HL-60 (cell line): ENCODE measurements at regions not wholly inside any gene's neighbourhood (a gene's known extent, or its start where the extent isn't known, plus 50 kb on each side); places are given as distances from the start of the nearest gene placed in this dataset.

Experiments used
- DNase-seq, 2 experiments: peaks; one replicate each; pipeline ENCODE4 v3.0.0-alpha.2; 2010 to 2020; ENCODE audit warnings: low read depth in 1 of 2, low spot score in 1 of 2
- H3K27ac ChIP-seq: fragments of 250-450 bp; sonication (Bioruptor Pico); replicated peaks from 2 replicates; pipeline ENCODE4 v1.5.1; 2020; ENCODE audit warnings: mild to moderate bottlenecking, moderate library complexity
- H3K27me3 ChIP-seq: fragments of 250-450 bp; sonication (Bioruptor Pico); 2 replicates; pipeline ENCODE4 v1.5.1; 2021; ENCODE audit warnings: mild to moderate bottlenecking, moderate library complexity; ENCODE audit not compliant: insufficient read depth, poor library complexity, severe bottlenecking
- H3K4me3 ChIP-seq: replicated peaks from 2 replicates; pipeline ENCODE4 v1.5.1; 2011; ENCODE audit warnings: mild to moderate bottlenecking, control low read depth, low read length; ENCODE audit not compliant: insufficient read depth
- GABPA ChIP-seq: IDR thresholded peaks from 2 replicates; pipeline ENCODE4 v1.6.1; 2012; ENCODE audit warnings: low read depth
- POLR2AphosphoS5 ChIP-seq: IDR thresholded peaks from 2 replicates; pipeline ENCODE4 v1.6.1; 2012; ENCODE audit warnings: low read depth
- SPI1 ChIP-seq: IDR thresholded peaks from 2 replicates; pipeline ENCODE4 v1.6.1; 2012; ENCODE audit warnings: low read depth, mild to moderate bottlenecking, borderline replicate concordance
- TF ChIP-seq, protein P1 (sequence below): IDR thresholded peaks from one replicate; pipeline ENCODE4 v1.5.1; 2011; ENCODE audit warnings: low read length, control low read depth, inconsistent platforms; ENCODE audit not compliant: insufficient read depth
- TF ChIP-seq, protein P2 (sequence below): IDR thresholded peaks from 2 replicates; pipeline ENCODE4 v1.6.1; 2012; ENCODE audit warnings: low read depth; ENCODE audit not compliant: insufficient replicate concordance

DNA sequence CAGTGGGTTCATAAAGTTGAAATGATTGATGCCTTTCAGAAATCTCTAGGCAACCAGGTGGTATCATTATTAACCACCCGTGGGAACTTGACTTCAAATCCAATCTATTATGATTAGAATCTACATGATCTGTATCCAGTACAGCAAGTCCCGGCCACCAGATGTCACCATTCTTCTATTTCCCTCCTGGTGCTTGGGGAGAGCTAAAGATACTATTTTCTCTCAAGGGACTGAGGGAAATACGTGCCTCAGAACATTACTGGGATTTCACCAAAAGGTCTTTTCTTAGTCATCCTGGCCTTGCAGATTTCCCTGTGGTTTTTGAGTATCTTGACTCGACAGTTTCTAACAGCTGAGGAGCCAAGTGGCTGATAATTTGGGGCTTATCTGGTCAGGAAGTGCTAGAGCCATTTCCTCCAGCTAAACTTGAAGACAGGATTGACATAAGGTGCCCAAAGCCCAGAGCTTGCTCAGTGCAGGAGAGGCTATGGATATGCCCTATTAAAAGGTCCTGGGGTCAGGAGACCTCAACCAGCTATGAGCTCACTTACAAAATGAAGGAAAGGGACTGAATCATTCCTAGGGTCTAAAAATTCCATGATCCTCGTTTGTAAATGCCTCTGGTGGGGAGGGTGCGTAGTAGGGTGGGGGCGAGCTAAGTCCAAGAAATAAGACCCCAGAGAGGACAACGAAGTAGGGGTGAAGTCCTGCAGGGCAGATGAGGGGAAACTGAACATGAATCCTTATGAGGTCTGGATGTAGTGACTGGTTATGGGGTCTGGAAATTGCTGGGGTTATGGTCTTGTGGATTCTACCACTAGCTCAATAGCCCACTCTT, 135.4 kb upstream of the MGAT5 start:
- H3K27ac ChIP-seq, result no peak overlapping the region
- peak; percentile 78 to 90 for DNase-seq
- H3K27me3 ChIP-seq, result no peaks in the 10 kb centered on the region
- H3K4me3 ChIP-seq, result no peak overlapping the region
- TF ChIP-seq SPI1, result no peak
- TF ChIP-seq, protein P1, sequence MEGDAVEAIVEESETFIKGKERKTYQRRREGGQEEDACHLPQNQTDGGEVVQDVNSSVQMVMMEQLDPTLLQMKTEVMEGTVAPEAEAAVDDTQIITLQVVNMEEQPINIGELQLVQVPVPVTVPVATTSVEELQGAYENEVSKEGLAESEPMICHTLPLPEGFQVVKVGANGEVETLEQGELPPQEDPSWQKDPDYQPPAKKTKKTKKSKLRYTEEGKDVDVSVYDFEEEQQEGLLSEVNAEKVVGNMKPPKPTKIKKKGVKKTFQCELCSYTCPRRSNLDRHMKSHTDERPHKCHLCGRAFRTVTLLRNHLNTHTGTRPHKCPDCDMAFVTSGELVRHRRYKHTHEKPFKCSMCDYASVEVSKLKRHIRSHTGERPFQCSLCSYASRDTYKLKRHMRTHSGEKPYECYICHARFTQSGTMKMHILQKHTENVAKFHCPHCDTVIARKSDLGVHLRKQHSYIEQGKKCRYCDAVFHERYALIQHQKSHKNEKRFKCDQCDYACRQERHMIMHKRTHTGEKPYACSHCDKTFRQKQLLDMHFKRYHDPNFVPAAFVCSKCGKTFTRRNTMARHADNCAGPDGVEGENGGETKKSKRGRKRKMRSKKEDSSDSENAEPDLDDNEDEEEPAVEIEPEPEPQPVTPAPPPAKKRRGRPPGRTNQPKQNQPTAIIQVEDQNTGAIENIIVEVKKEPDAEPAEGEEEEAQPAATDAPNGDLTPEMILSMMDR, result peak; percentile 59
- TF ChIP-seq POLR2AphosphoS5, result no peak

DNA sequence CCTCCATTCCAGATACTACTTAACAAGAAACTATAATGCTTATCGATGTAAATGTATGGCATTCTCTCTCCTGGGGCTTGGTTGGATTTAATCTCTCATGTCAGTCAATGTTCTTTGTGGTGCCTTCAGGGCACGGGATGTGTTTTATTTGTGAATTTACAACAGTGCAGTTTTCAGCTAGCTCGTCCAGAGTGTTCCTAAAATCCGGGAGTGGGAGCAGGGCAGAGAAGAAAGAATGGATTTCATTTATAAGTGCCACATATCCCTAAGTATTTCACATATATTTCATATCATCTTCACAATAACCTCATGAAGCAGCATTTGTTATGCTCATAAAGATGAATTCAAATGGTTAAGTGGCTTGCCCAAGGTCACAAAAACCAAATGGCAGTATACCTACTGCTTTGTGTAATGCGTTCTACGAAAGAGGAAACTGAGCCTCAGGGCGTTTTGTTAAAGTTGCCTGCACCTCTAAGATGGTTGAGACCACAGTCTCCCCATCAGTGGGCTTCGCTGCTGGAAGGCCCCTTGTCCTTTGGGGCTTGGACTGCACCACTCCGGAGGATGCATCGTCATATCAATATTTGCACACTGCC, 134.7 kb upstream of the MGAT5 start:
- H3K27ac ChIP-seq, result peak overlapping the region; percentile 71
- DNase-seq, result no peak
- H3K27me3 ChIP-seq, result no peaks in the 10 kb centered on the region
- TF ChIP-seq, protein P2, sequence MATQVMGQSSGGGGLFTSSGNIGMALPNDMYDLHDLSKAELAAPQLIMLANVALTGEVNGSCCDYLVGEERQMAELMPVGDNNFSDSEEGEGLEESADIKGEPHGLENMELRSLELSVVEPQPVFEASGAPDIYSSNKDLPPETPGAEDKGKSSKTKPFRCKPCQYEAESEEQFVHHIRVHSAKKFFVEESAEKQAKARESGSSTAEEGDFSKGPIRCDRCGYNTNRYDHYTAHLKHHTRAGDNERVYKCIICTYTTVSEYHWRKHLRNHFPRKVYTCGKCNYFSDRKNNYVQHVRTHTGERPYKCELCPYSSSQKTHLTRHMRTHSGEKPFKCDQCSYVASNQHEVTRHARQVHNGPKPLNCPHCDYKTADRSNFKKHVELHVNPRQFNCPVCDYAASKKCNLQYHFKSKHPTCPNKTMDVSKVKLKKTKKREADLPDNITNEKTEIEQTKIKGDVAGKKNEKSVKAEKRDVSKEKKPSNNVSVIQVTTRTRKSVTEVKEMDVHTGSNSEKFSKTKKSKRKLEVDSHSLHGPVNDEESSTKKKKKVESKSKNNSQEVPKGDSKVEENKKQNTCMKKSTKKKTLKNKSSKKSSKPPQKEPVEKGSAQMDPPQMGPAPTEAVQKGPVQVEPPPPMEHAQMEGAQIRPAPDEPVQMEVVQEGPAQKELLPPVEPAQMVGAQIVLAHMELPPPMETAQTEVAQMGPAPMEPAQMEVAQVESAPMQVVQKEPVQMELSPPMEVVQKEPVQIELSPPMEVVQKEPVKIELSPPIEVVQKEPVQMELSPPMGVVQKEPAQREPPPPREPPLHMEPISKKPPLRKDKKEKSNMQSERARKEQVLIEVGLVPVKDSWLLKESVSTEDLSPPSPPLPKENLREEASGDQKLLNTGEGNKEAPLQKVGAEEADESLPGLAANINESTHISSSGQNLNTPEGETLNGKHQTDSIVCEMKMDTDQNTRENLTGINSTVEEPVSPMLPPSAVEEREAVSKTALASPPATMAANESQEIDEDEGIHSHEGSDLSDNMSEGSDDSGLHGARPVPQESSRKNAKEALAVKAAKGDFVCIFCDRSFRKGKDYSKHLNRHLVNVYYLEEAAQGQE, result no peak
- TF ChIP-seq GABPA (no peak), SPI1 (no peak), POLR2AphosphoS5 (no peak)
- TF ChIP-seq, protein P1, result no peak
- peak overlapping the region; percentile 93 for H3K4me3 ChIP-seq

- peak overlapping the region; percentile 71 for H3K27ac ChIP-seq
- peak; percentile 68 to 93 for DNase-seq
- no peaks in the 10 kb centered on the region for H3K27me3 ChIP-seq
- H3K4me3 ChIP-seq, result peak overlapping the region; percentile 93
- TF ChIP-seq POLR2AphosphoS5 (no peak), GABPA (no peak), SPI1 (peak; percentile 30; the same call in 1 of the 2 replicates)
- TF ChIP-seq, protein P1, result no peak
- TF ChIP-seq, protein P2, result no peak
Measured at GRCh38 chr2:134119713-134120405, 134.0 kb upstream of the MGAT5 start.
